Esophagus squamous epithelium (tissue), 5 donors: ENCODE measurements at regions not wholly inside any gene's neighbourhood (a gene's known extent, or its start where the extent isn't known, plus 50 kb on each side); places are given as distances from the start of the nearest gene placed in this dataset.

Source experiments
- DNase-seq: peaks from one replicate; lab custom pipeline; 2025; lab: John Stamatoyannopoulos, UW
- H3K27ac ChIP-seq, 4 donors: fragments of 200-600 bp; sonication (generic); one replicate each; pipeline ENCODE4 v1.5.1; 2016 to 2019; ENCODE audit warnings: mild to moderate bottlenecking in 1 of 4
- H3K27me3 ChIP-seq, 4 donors: fragments of 200-600 bp; sonication (generic); 1 replicate in 3 of 4; 2 replicates in 1 of 4; pipeline versions ENCODE4 v1.5.1 to v1.6.0; 2017 to 2021; ENCODE audit warnings: antibody characterized with exemption in 1 of 4
- H3K36me3 ChIP-seq, 3 donors: fragments of 200-600 bp; sonication (generic); one replicate each; pipeline ENCODE4 v1.5.1; 2016 to 2019
- H3K4me1 ChIP-seq, 3 donors: fragments of 200-600 bp; sonication (generic); one replicate each; pipeline ENCODE4 v1.5.1; 2017 to 2019
- H3K4me3 ChIP-seq, 4 donors: fragments of 200-600 bp; sonication (generic); 1 replicate in 3 of 4; 2 replicates in 1 of 4; pipeline ENCODE4 v1.5.1; 2016 to 2019; ENCODE audit warnings: mild to moderate bottlenecking in 2 of 4, moderate library complexity in 1 of 4
- H3K9me3 ChIP-seq, 3 donors: fragments of 200-600 bp; sonication (generic); one replicate each; pipeline ENCODE4 v1.5.1; 2016 to 2019
- POLR2A ChIP-seq, 4 donors: fragments of 450-650 bp; IDR thresholded peaks; one replicate each; pipeline ENCODE4 v1.6.1; 2017; ENCODE audit warnings: antibody characterized with exemption in 4 of 4, mild to moderate bottlenecking in 4 of 4, moderate library complexity in 3 of 4
- WGBS, 2 donors: methylation state at CpG; one replicate each; pipeline ENCODE4 v1.1.5; 2018; 5-methylcytosine and 5-hydroxymethylcytosine counted together
- intact Hi-C: fragments of 100-400 bp; cut with DNase I; formaldehyde crosslinking; loops from one replicate; pipeline ENCODE4 v1.15.0; 2022
- TF ChIP-seq, protein P1 (sequence below), 6 experiments: fragments of 450-650 bp in 4 of 6; fragments of 200-600 bp in 2 of 6; sonication (generic) in 2 of 6; IDR thresholded peaks; one replicate each; pipeline ENCODE4 v1.5.1; 2016 to 2019; ENCODE audit warnings: antibody characterized with exemption in 6 of 6, mild to moderate bottlenecking in 4 of 6, moderate library complexity in 4 of 6
- donor health status: DM: yes; HTN: yes; CAD: no.

DNA sequence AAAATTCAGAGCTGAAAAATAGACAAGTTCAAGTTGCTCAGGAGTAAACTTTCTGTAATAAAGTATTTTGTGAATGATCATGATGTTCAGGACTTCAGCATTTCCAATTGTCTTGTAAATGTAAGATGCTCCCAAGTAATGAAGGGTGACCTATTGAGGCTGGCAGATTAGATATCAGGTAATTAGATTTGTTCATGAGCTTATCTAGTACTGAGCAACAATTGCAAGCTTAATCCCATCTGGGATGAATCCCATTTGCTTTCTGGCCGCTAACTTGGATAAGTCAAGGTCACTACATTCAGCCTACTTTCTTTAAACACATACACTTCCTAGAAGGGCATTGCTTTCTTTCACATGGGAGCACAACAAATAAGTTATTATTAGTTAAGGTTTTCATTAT is 82.4 kb upstream of the ITGB1 start:
- Histone ChIP-seq H3K36me3 (no peaks in the 10 kb centered on the region), H3K27me3 (no peaks in the 10 kb centered on the region), H3K4me3 (no peak overlapping the region), H3K9me3 (no peaks in the 10 kb centered on the region), H3K4me1 (no peaks in the 10 kb centered on the region), H3K27ac (no peak overlapping the region)
- WGBS, 2 donors = 86 to 100% methylated on average over 1 of the region's 1 CpG
- intact Hi-C loops = no loop called here
- TF ChIP-seq, protein P1, sequence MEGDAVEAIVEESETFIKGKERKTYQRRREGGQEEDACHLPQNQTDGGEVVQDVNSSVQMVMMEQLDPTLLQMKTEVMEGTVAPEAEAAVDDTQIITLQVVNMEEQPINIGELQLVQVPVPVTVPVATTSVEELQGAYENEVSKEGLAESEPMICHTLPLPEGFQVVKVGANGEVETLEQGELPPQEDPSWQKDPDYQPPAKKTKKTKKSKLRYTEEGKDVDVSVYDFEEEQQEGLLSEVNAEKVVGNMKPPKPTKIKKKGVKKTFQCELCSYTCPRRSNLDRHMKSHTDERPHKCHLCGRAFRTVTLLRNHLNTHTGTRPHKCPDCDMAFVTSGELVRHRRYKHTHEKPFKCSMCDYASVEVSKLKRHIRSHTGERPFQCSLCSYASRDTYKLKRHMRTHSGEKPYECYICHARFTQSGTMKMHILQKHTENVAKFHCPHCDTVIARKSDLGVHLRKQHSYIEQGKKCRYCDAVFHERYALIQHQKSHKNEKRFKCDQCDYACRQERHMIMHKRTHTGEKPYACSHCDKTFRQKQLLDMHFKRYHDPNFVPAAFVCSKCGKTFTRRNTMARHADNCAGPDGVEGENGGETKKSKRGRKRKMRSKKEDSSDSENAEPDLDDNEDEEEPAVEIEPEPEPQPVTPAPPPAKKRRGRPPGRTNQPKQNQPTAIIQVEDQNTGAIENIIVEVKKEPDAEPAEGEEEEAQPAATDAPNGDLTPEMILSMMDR (IDR thresholded peaks at IDR 0.05) = no peak
- TF ChIP-seq POLR2A (IDR thresholded peaks at IDR 0.05) = no peak
- no peak for DNase-seq

DNA sequence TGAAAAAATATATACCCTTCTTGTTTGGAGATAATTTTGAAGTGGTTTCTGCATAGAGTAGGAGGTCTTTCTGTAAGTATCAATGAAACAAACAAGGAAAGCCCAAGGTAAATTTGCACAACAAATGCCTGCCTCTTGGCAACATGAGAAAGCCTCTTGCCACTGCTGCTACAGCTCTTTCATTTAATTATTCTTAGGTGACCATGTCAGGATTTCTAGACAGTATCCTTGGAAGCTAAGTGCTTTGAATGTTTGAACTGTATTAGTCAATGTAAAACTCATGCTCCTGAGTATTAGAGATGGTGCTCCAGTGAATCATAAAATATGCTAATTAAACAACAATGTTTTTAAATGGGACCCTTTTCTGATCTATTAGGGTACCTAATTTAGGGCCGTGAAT is 81.2 kb upstream of the ITGB1 start:
- Histone ChIP-seq H3K36me3 (no peaks in the 10 kb centered on the region), H3K27me3 (no peaks in the 10 kb centered on the region), H3K9me3 (no peaks in the 10 kb centered on the region), H3K4me1 (no peaks in the 10 kb centered on the region), H3K27ac (no peak overlapping the region), H3K4me3 (no peak overlapping the region)
- no peak for DNase-seq
- intact Hi-C loops = no loop called here
- WGBS, 2 donors = 88 to 95% methylated on average over 1 of the region's 1 CpG
- TF ChIP-seq, protein P1 (IDR thresholded peaks at IDR 0.05) = no peak
- no peak for TF ChIP-seq POLR2A (IDR thresholded peaks at IDR 0.05)

DNA sequence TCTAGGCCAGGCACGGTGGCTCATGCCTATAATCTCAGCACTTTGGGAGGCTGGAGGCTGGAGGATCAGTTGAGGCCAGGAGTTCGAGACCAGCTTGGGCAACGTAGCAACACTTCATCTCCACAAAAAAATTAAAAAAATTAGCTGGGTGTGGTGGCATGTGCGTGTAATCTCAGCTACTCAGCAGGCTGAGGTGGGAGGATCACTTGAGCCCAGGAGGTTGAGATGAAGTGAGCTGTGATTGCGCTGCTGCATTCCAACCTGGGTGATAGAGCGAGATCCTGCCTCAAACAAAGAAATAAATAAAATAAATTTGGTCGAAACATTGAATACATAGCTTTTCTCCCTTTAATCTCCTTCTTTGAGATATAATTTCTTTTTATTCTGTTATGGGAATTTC is 80.6 kb upstream of the ITGB1 start:
- H3K27me3 ChIP-seq = no peaks in the 10 kb centered on the region
- no peaks in the 10 kb centered on the region for H3K36me3 ChIP-seq
- intact Hi-C loops = no loop called here
- no peaks in the 10 kb centered on the region for H3K9me3 ChIP-seq
- TF ChIP-seq, protein P1 (IDR thresholded peaks at IDR 0.05) = no peak
- no peak for DNase-seq
- WGBS, 2 donors = 83 to 93% methylated on average over 7 of the region's 7 CpGs
- H3K27ac ChIP-seq = no peak overlapping the region
- H3K4me3 ChIP-seq = no peak overlapping the region
- H3K4me1 ChIP-seq = no peaks in the 10 kb centered on the region

DNA sequence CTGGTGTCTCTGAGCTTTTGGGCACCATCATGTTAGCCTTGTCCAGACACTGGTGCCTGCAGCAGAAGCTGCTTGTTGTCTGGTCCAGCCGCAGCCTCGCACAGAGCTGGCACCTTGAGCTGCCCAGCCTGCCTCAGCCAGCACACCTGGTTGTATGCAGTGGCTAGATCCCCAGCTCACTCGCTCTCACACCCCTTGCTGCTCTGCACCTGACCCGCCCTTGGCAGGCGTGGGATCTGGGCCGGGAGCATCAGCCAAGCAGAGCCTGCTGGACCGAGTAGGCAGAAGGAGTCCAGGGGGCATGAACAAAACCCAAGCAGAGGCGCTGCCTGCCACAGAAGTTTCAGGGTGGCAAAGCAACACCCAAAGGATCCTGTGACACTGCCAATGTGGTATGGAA is 79.7 kb upstream of the ITGB1 start:
- Histone ChIP-seq H3K4me1 (peaks cover 0 to 6% (median 4%) of the 10 kb centered on the region in 3 donors), H3K36me3 (no peaks in the 10 kb centered on the region), H3K9me3 (no peaks in the 10 kb centered on the region), H3K27ac (no peak overlapping the region), H3K4me3 (no peak overlapping the region), H3K27me3 (no peaks in the 10 kb centered on the region)
- intact Hi-C loops = no loop called here
- 93 to 100% methylated on average over 1 to 2 of the region's 8 CpGs for whole genome bisulfite sequencing, 2 donors
- no peak for TF ChIP-seq POLR2A (IDR thresholded peaks at IDR 0.05)
- TF ChIP-seq, protein P1 (IDR thresholded peaks at IDR 0.05) = no peak
- DNase-seq = no peak

DNA sequence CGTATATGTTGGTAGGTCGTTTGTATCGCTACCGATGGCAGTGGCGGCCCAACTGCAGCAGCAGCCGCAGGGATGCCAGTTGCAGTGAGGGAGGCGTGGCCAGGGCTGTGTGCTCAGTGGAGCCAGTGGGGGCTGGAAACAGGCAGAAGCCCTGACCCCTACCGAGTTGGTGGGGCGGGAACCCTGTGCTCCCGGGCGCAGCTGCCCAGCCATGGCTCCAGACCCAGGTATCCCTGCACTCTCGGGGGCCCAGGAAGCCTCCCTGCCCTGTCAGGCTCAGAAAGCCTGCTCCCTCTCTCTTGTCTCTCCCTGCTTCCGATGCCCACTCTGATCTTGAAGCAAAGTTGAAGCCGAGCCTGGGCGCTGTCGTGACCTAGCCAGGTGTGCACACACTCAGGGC is 78.6 kb upstream of the ITGB1 start:
- DNase-seq = no peak
- intact Hi-C loops = no loop called here

More for the DNA sequence above, 78.6 kb upstream of the ITGB1 start:
- peaks cover 0 to 14% (median 6%) of the 10 kb centered on the region in 3 donors for H3K4me1 ChIP-seq
- no peaks in the 10 kb centered on the region for H3K9me3 ChIP-seq
- 86 to 96% methylated on average over 10 to 12 of the region's 16 CpGs for WGBS, 2 donors
- no peak overlapping the region for H3K27ac ChIP-seq
- TF ChIP-seq, protein P1 (IDR thresholded peaks at IDR 0.05) = no peak
- no peak for TF ChIP-seq POLR2A (IDR thresholded peaks at IDR 0.05)
- H3K27me3 ChIP-seq = no peaks in the 10 kb centered on the region
- no peak overlapping the region for H3K4me3 ChIP-seq
- no peaks in the 10 kb centered on the region for H3K36me3 ChIP-seq
